GM12875 (cell line): ENCODE measurements at regions not wholly inside any gene's neighbourhood (a gene's known extent, or its start where the extent isn't known, plus 50 kb on each side); places are given as distances from the start of the nearest gene placed in this dataset.

Experiments
- H3K4me3 ChIP-seq: one replicate; pipeline ENCODE4 v1.5.1; 2011; ENCODE audit warnings: low read depth, low read length, control low read depth
- TF ChIP-seq, protein P1 (sequence below): IDR thresholded peaks from 2 replicates; pipeline ENCODE4 v1.5.1; 2011; ENCODE audit warnings: low read depth, mild to moderate bottlenecking, control low read depth, inconsistent platforms, low read length, moderate library complexity, borderline replicate concordance; ENCODE audit not compliant: insufficient read depth

DNA sequence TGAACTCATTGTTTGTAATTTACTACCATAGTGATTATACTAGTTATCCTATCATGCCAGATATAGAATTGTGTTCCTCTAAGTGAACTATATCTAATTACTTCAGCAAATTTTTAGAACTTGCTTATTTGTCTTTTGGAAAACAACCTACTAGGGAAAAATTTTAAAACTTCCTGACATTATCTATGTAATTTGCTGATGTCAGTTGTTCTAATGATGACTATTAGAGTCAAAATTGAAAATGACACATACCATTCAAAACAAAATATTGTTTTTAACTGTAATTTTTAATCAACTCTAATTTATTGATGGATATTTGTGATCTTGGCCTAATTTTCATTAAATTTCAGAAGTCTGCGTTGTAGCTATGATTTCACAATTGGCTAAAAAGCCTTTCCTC lies 106.7 kb upstream of the ROBO2 start:
- TF ChIP-seq, protein P1, sequence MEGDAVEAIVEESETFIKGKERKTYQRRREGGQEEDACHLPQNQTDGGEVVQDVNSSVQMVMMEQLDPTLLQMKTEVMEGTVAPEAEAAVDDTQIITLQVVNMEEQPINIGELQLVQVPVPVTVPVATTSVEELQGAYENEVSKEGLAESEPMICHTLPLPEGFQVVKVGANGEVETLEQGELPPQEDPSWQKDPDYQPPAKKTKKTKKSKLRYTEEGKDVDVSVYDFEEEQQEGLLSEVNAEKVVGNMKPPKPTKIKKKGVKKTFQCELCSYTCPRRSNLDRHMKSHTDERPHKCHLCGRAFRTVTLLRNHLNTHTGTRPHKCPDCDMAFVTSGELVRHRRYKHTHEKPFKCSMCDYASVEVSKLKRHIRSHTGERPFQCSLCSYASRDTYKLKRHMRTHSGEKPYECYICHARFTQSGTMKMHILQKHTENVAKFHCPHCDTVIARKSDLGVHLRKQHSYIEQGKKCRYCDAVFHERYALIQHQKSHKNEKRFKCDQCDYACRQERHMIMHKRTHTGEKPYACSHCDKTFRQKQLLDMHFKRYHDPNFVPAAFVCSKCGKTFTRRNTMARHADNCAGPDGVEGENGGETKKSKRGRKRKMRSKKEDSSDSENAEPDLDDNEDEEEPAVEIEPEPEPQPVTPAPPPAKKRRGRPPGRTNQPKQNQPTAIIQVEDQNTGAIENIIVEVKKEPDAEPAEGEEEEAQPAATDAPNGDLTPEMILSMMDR = no peak

DNA sequence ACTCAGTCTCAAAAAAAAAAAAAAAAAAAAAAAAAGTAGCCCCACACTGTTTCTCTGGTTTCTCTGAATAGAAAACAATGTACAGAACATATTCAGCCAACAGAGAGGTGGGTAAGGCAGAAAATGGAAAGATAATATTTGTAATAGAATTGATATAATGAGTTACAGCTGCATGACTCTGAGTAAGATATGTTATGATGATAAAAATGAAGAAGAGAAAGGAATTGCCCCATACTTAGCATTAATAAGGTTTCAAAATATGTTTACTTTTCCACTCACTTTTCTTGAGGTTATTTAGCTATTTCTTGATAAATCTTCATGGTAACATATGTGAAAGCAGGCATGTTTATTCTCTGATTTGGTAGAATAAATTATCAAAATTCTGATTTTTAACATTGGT lies 100.9 kb upstream of the ROBO2 start:
- TF ChIP-seq, protein P1 = no peak
- H3K4me3 ChIP-seq = no peak overlapping the region

More for the DNA sequence above, 106.7 kb upstream of the ROBO2 start:
- no peak overlapping the region for H3K4me3 ChIP-seq

DNA sequence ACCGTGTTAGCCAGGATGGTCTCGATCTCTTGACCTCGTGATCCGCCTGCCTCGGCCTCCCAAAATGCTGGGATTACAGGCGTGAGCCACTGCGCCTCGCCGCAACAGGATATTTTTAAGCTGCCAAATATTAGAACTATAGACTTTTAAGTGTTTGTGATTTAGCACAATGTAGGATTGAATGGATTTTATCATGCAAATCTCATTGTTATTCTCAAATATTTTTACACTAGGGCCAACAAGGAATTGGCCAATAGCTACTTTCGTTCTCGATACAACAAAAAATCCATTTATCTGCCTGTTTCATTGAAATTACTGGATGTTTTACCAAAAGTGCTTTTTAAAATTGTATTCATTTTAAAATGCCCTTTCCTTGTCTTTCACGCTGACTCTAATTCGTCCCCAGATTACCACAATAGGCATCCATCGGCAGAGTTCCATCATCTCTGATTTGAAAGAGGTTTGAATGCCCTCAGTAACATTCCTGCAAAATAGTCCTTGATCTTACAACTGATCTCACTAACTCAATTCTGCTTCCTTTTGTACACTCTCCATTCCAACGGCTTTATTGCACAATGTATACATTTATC lies 99.6 kb upstream of the ROBO2 start:
- TF ChIP-seq, protein P1 = no peak

DNA sequence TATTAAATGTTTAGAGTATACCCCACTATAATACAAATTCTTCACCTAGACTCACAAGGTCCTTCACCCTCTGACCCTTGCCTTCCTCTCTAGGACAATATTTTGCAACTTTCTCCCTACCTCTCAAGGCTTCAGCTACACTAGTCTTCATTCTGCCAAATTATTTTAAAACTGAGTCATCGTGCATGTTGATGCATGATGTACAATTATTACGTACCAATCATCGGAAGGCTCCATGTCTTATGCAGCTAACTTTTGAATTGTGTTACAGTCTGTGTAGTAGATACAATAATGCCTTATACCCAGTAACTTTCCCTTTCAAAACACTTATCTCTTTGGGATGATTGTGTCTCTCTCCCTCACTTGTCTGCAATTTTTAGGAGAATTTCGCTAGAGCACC lies 98.5 kb upstream of the ROBO2 start:
- TF ChIP-seq, protein P1 = no peak
- no peak overlapping the region for H3K4me3 ChIP-seq

More for the DNA sequence above, 99.6 kb upstream of the ROBO2 start:
- H3K4me3 ChIP-seq = no peak overlapping the region

DNA sequence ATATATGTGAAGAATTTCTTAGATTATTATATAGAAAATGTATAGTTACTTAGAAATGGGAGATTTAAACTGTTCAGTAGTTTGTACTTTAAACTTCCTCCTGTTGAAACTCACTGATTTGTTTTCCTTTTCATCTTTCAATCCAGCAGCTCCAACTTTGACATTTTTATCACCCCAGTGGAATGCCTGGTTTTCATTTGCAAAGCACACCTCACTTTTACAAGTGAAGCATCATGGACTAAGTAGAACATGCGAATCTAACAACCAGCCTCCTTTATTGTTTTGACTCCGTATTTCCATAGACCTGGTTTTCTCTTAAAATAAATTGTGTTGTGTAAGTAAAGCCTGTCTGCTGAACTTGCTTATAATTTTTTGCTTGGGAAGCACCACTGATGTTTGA lies 97.8 kb upstream of the ROBO2 start:
- TF ChIP-seq, protein P1 = no peak
- no peak overlapping the region for H3K4me3 ChIP-seq

DNA sequence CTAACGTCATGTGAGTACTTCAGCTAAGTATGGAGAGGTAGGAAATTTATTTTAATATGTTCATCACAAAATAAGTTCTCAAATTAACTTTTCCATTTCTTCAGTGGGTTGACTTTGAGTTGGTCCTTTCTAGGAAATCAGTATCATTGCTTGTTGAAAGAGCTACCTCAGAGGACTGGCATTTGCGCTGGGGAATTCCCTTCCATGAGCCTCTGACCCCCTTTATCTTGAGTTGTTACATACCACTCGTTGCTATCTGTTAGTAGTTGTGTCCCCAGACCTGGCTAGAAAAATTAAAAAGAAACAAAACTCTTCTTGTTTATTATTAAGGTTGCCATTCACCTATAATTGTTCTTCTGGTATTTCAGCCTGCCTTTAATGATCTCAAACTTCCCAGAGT lies 96.8 kb upstream of the ROBO2 start:
- H3K4me3 ChIP-seq = no peak overlapping the region
- TF ChIP-seq, protein P1 = no peak

DNA sequence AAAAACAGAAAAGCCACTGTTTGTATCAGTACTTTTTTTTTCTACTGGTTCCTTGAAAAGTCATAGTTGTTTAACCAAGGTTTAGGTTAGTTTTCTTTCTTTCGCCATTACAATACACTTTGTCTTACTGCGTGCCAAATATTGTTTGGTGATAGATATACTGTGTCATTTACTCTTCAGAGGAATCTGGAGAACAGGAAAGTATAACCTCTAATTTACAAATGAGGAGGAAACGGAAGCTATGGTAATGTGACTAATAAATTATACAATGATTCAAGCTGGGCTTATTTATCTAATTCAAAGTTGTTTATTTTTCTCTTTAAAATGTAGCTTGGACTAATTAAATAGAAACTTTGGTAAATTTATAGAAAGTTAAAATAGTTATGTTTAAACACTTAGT lies 96.2 kb upstream of the ROBO2 start:
- TF ChIP-seq, protein P1 = no peak
- no peak overlapping the region for H3K4me3 ChIP-seq
